ENCODE measurements at regions not wholly inside any gene's neighbourhood (a gene's known extent, or its start where the extent isn't known, plus 50 kb on each side); places are given as distances from the start of the nearest gene placed in this dataset.

- TF ChIP-seq CTCF (IDR thresholded peaks at IDR 0.05; ENCODE audit: low read length) = no peak
- no peak for TF ChIP-seq EZH2phosphoT487 (IDR thresholded peaks at IDR 0.05; ENCODE audit: low read length)
Measured at GRCh38 chr2:51224790-51225189, 192.9 kb upstream of the NRXN1 start.
